Vagina (tissue), 2 donors: ENCODE measurements at regions not wholly inside any gene's neighbourhood (a gene's known extent, or its start where the extent isn't known, plus 50 kb on each side); places are given as distances from the start of the nearest gene placed in this dataset.

Source experiments
- CTCF ChIP-seq, 3 experiments: fragments of 450-650 bp in 2 of 3; fragments of 200-600 bp in 1 of 3; sonication (generic) in 1 of 3; IDR thresholded peaks; one replicate each; pipeline ENCODE4 v1.5.1; 2017 to 2019; ENCODE audit warnings: antibody characterized with exemption in 3 of 3, mild to moderate bottlenecking in 2 of 3, moderate library complexity in 2 of 3
- POLR2A ChIP-seq, 2 donors: fragments of 450-650 bp; IDR thresholded peaks; one replicate each; pipeline ENCODE4 v1.6.1; 2017; ENCODE audit warnings: antibody characterized with exemption in 2 of 2, mild to moderate bottlenecking in 2 of 2, moderate library complexity in 2 of 2

- no peak for TF ChIP-seq CTCF (IDR thresholded peaks at IDR 0.05)
- TF ChIP-seq POLR2A (IDR thresholded peaks at IDR 0.05) = no peak
Observed at GRCh38 chr4:124144238-124144654, 568.3 kb downstream of the ANKRD50 start.
